ENCODE measurements at regions not wholly inside any gene's neighbourhood (a gene's known extent, or its start where the extent isn't known, plus 50 kb on each side); places are given as distances from the start of the nearest gene placed in this dataset.
A peak's percentile ranks its signal among the peaks of the same experiment; 100 is the strongest.

GRCh38 chr14:76940021-76940760, 88.3 kb downstream of the IRF2BPL start:
- Histone ChIP-seq H3K9me3 (ENCODE audit: control insufficient read depth, insufficient read depth, low read length) (no peaks in the 10 kb centered on the region), H3K4me1 (ENCODE audit: control insufficient read depth, insufficient read depth, low read length) (peaks cover 62% of the 10 kb centered on the region), H3K27ac (ENCODE audit: low read depth, low read length) (peak overlapping the region; percentile 58), H3K36me3 (ENCODE audit: control insufficient read depth, insufficient read depth, low read length) (no peaks in the 10 kb centered on the region), H3K4me3 (ENCODE audit: low read depth, low read length) (no peak overlapping the region), H3K27me3 (ENCODE audit: control insufficient read depth, insufficient read depth, low read length) (no peaks in the 10 kb centered on the region)
- WGBS (ENCODE audit: insufficient coverage): 75% methylated on average over 6 of the region's 8 CpGs
- peak in 1 of 6 donors; percentile 60 for DNase-seq (ENCODE audit: low read depth in 4 of 6, low spot score in 6 of 6)

GRCh38 chr14:76939015-76939742, 89.3 kb downstream of the IRF2BPL start:
- peaks cover 65% of the 10 kb centered on the region for H3K4me1 ChIP-seq (ENCODE audit: control insufficient read depth, insufficient read depth, low read length)
- H3K36me3 ChIP-seq (ENCODE audit: control insufficient read depth, insufficient read depth, low read length): no peaks in the 10 kb centered on the region
- H3K9me3 ChIP-seq (ENCODE audit: control insufficient read depth, insufficient read depth, low read length): no peaks in the 10 kb centered on the region
- no peak overlapping the region for H3K27ac ChIP-seq (ENCODE audit: low read depth, low read length)
- no CpG with 5 or more reads among the region's 10 CpGs for WGBS (ENCODE audit: insufficient coverage)
- no peak overlapping the region for H3K4me3 ChIP-seq (ENCODE audit: low read depth, low read length)
- DNase-seq (ENCODE audit: low read depth in 4 of 6, low spot score in 6 of 6): no peak
- H3K27me3 ChIP-seq (ENCODE audit: control insufficient read depth, insufficient read depth, low read length): no peaks in the 10 kb centered on the region

GRCh38 chr14:76938092-76938500, 90.4 kb downstream of the IRF2BPL start:
- Histone ChIP-seq H3K27ac (ENCODE audit: low read depth, low read length) (peak overlapping the region; percentile 67), H3K27me3 (ENCODE audit: control insufficient read depth, insufficient read depth, low read length) (no peaks in the 10 kb centered on the region), H3K9me3 (ENCODE audit: control insufficient read depth, insufficient read depth, low read length) (no peaks in the 10 kb centered on the region), H3K4me1 (ENCODE audit: control insufficient read depth, insufficient read depth, low read length) (peaks cover 67% of the 10 kb centered on the region), H3K4me3 (ENCODE audit: low read depth, low read length) (no peak overlapping the region), H3K36me3 (ENCODE audit: control insufficient read depth, insufficient read depth, low read length) (no peaks in the 10 kb centered on the region)
- WGBS (ENCODE audit: insufficient coverage): 77% methylated on average over 3 of the region's 3 CpGs
- DNase-seq (ENCODE audit: low read depth in 4 of 6, low spot score in 6 of 6): no peak

GRCh38 chr14:76937181-76938091, 91.1 kb downstream of the IRF2BPL start:
- H3K9me3 ChIP-seq (ENCODE audit: control insufficient read depth, insufficient read depth, low read length): no peaks in the 10 kb centered on the region
- no peaks in the 10 kb centered on the region for H3K36me3 ChIP-seq (ENCODE audit: control insufficient read depth, insufficient read depth, low read length)
- peak overlapping the region; percentile 67 for H3K27ac ChIP-seq (ENCODE audit: low read depth, low read length)
- 37% methylated on average over 10 of the region's 15 CpGs for WGBS (ENCODE audit: insufficient coverage)
- no peaks in the 10 kb centered on the region for H3K27me3 ChIP-seq (ENCODE audit: control insufficient read depth, insufficient read depth, low read length)
- peak overlapping the region; percentile 4 for H3K4me3 ChIP-seq (ENCODE audit: low read depth, low read length)
- peaks cover 74% of the 10 kb centered on the region for H3K4me1 ChIP-seq (ENCODE audit: control insufficient read depth, insufficient read depth, low read length)
- peak in 2 of 6 donors; percentile 92 to 97 for DNase-seq (ENCODE audit: low read depth in 4 of 6, low spot score in 6 of 6)

GRCh38 chr14:76936483-76936882, 92.0 kb downstream of the IRF2BPL start:
- peak overlapping the region; percentile 52 for H3K27ac ChIP-seq (ENCODE audit: low read depth, low read length)
- no peaks in the 10 kb centered on the region for H3K27me3 ChIP-seq (ENCODE audit: control insufficient read depth, insufficient read depth, low read length)
- H3K4me3 ChIP-seq (ENCODE audit: low read depth, low read length): no peak overlapping the region
- WGBS (ENCODE audit: insufficient coverage): 83% methylated on average over 2 of the region's 7 CpGs
- H3K36me3 ChIP-seq (ENCODE audit: control insufficient read depth, insufficient read depth, low read length): no peaks in the 10 kb centered on the region
- no peaks in the 10 kb centered on the region for H3K9me3 ChIP-seq (ENCODE audit: control insufficient read depth, insufficient read depth, low read length)
- peaks cover 71% of the 10 kb centered on the region for H3K4me1 ChIP-seq (ENCODE audit: control insufficient read depth, insufficient read depth, low read length)
- no peak for DNase-seq (ENCODE audit: low read depth in 4 of 6, low spot score in 6 of 6)

GRCh38 chr14:76933515-76933914, 95.0 kb downstream of the IRF2BPL start:
- no peak for DNase-seq (ENCODE audit: low read depth in 4 of 6, low spot score in 6 of 6)
- H3K4me1 ChIP-seq (ENCODE audit: control insufficient read depth, insufficient read depth, low read length): peaks cover 60% of the 10 kb centered on the region
- H3K9me3 ChIP-seq (ENCODE audit: control insufficient read depth, insufficient read depth, low read length): no peaks in the 10 kb centered on the region
- WGBS (ENCODE audit: insufficient coverage): 72% methylated on average over 5 of the region's 5 CpGs
- no peaks in the 10 kb centered on the region for H3K36me3 ChIP-seq (ENCODE audit: control insufficient read depth, insufficient read depth, low read length)
- no peak overlapping the region for H3K27ac ChIP-seq (ENCODE audit: low read depth, low read length)
- H3K27me3 ChIP-seq (ENCODE audit: control insufficient read depth, insufficient read depth, low read length): no peaks in the 10 kb centered on the region
- no peak overlapping the region for H3K4me3 ChIP-seq (ENCODE audit: low read depth, low read length)

- H3K27me3 ChIP-seq (ENCODE audit: control insufficient read depth, insufficient read depth, low read length): no peaks in the 10 kb centered on the region
- H3K4me3 ChIP-seq (ENCODE audit: low read depth, low read length): no peak overlapping the region
- no peaks in the 10 kb centered on the region for H3K36me3 ChIP-seq (ENCODE audit: control insufficient read depth, insufficient read depth, low read length)
- 59% methylated on average over 7 of the region's 9 CpGs for WGBS (ENCODE audit: insufficient coverage)
- peaks cover 60% of the 10 kb centered on the region for H3K4me1 ChIP-seq (ENCODE audit: control insufficient read depth, insufficient read depth, low read length)
- no peak overlapping the region for H3K27ac ChIP-seq (ENCODE audit: low read depth, low read length)
- no peaks in the 10 kb centered on the region for H3K9me3 ChIP-seq (ENCODE audit: control insufficient read depth, insufficient read depth, low read length)
- peak in 1 of 6 donors; percentile 73 for DNase-seq (ENCODE audit: low read depth in 4 of 6, low spot score in 6 of 6)
Observed at GRCh38 chr14:76931631-76932402, 96.7 kb downstream of the IRF2BPL start.

- 97% methylated on average over 7 of the region's 9 CpGs for WGBS (ENCODE audit: insufficient coverage)
- Histone ChIP-seq H3K27me3 (ENCODE audit: control insufficient read depth, insufficient read depth, low read length) (no peaks in the 10 kb centered on the region), H3K27ac (ENCODE audit: low read depth, low read length) (no peak overlapping the region), H3K4me3 (ENCODE audit: low read depth, low read length) (no peak overlapping the region), H3K36me3 (ENCODE audit: control insufficient read depth, insufficient read depth, low read length) (no peaks in the 10 kb centered on the region), H3K4me1 (ENCODE audit: control insufficient read depth, insufficient read depth, low read length) (peaks cover 61% of the 10 kb centered on the region), H3K9me3 (ENCODE audit: control insufficient read depth, insufficient read depth, low read length) (no peaks in the 10 kb centered on the region)
- no peak for DNase-seq (ENCODE audit: low read depth in 4 of 6, low spot score in 6 of 6)
Observed at GRCh38 chr14:76930549-76930948, 98.0 kb downstream of the IRF2BPL start.

GRCh38 chr14:76929927-76930326, 98.6 kb downstream of the IRF2BPL start:
- 37% methylated on average over 6 of the region's 8 CpGs for WGBS (ENCODE audit: insufficient coverage)
- no peak overlapping the region for H3K4me3 ChIP-seq (ENCODE audit: low read depth, low read length)
- no peaks in the 10 kb centered on the region for H3K36me3 ChIP-seq (ENCODE audit: control insufficient read depth, insufficient read depth, low read length)
- H3K27me3 ChIP-seq (ENCODE audit: control insufficient read depth, insufficient read depth, low read length): no peaks in the 10 kb centered on the region
- peak in 2 of 6 donors; percentile 47 to 89 for DNase-seq (ENCODE audit: low read depth in 4 of 6, low spot score in 6 of 6)
- no peak overlapping the region for H3K27ac ChIP-seq (ENCODE audit: low read depth, low read length)
- peaks cover 61% of the 10 kb centered on the region for H3K4me1 ChIP-seq (ENCODE audit: control insufficient read depth, insufficient read depth, low read length)
- no peaks in the 10 kb centered on the region for H3K9me3 ChIP-seq (ENCODE audit: control insufficient read depth, insufficient read depth, low read length)
